B cell (primary cell): ENCODE measurements at regions not wholly inside any gene's neighbourhood (a gene's known extent, or its start where the extent isn't known, plus 50 kb on each side); places are given as distances from the start of the nearest gene placed in this dataset.

Experiments
- ATAC-seq: fragments of 200-7000 bp; cut with Tn5 transposase; one replicate; pipeline ENCODE4 v1.10.0; 2021; ENCODE audit warnings: low read depth, mild to moderate bottlenecking, moderate number of reproducible peaks, moderate library complexity
- CTCF ChIA-PET: fragments of 350-600 bp; sonication (Branson Sonifier 250); formaldehyde crosslinking; loops from one replicate; lab custom pipeline; 2021; ENCODE audit warnings: antibody characterized with exemption, inconsistent platforms; lab: Charles Lee
- POLR2A ChIA-PET: fragments of 350-600 bp; sonication (Branson Sonifier 250); formaldehyde crosslinking; loops from one replicate; lab custom pipeline; 2021; ENCODE audit warnings: antibody characterized with exemption; lab: Charles Lee
- DNase-seq: peaks from one replicate; pipeline ENCODE4 v3.0.0; 2013
- H2AFZ ChIP-seq: 2 replicates; pipeline ENCODE4 v1.6.1; 2012; ENCODE audit warnings: mild to moderate bottlenecking, low read depth, low read length; ENCODE audit not compliant: insufficient read depth, poor library complexity, severe bottlenecking
- H3K27ac ChIP-seq, 2 donors: 1 replicate in 1 of 2; 2 replicates in 1 of 2; pipeline ENCODE4 v1.5.1; 2012 to 2013; ENCODE audit warnings: low read length in 2 of 2, mild to moderate bottlenecking in 2 of 2, moderate library complexity in 1 of 2
- H3K27me3 ChIP-seq, 4 experiments: fragments of 200-600 bp in 1 of 4; sonication (generic) in 1 of 4; replicated peaks in 1 of 4; 1 replicate in 2 of 4; 2 replicates in 2 of 4; pipeline versions ENCODE4 v1.6.1 to v1.7.0; 2013 to 2016; ENCODE audit warnings: low read length in 3 of 4, mild to moderate bottlenecking in 2 of 4, mixed read lengths in 1 of 4, moderate library complexity in 1 of 4; ENCODE audit not compliant: insufficient read depth in 4 of 4, control insufficient read depth in 3 of 4; ENCODE audit errors: control extremely low read depth in 1 of 4
- H3K36me3 ChIP-seq, 2 experiments: replicated peaks in 1 of 2; 1 replicate in 1 of 2; 2 replicates in 1 of 2; pipeline versions ENCODE4 v1.6.1 to v1.7.1; 2013; ENCODE audit warnings: low read length in 1 of 2; ENCODE audit not compliant: insufficient read depth in 2 of 2, control insufficient read depth in 1 of 2; ENCODE audit errors: control extremely low read depth in 1 of 2, extremely low read depth in 1 of 2
- H3K4me1 ChIP-seq, 2 donors: fragments of 200-600 bp in 1 of 2; sonication (generic) in 1 of 2; 1 replicate in 1 of 2; 2 replicates in 1 of 2; pipeline versions ENCODE4 v1.5.1 to v1.6.1; 2013 to 2017; ENCODE audit warnings: low read length in 2 of 2; ENCODE audit not compliant: control insufficient read depth in 2 of 2, insufficient read depth in 2 of 2
- H3K4me2 ChIP-seq: replicated peaks from 2 replicates; pipeline ENCODE3; 2012; ENCODE audit warnings: mild to moderate bottlenecking, low read depth, low read length; ENCODE audit not compliant: poor library complexity, severe bottlenecking
- H3K4me3 ChIP-seq, 5 experiments: fragments of 200-600 bp in 1 of 5; sonication (generic) in 1 of 5; 1 replicate in 3 of 5; 2 replicates in 2 of 5; pipeline versions ENCODE4 v1.5.1 to v1.7.0; 2011 to 2016; ENCODE audit warnings: low read length in 4 of 5, mild to moderate bottlenecking in 4 of 5, low read depth in 2 of 5, control low read depth in 1 of 5, moderate library complexity in 1 of 5; ENCODE audit not compliant: insufficient read depth in 1 of 5; ENCODE audit errors: control extremely low read depth in 1 of 5, extremely low read depth in 1 of 5
- H3K79me2 ChIP-seq: fragments of 200-600 bp; sonication (generic); one replicate; pipeline ENCODE4 v1.6.0; 2016; ENCODE audit warnings: low read length; ENCODE audit not compliant: control insufficient read depth, insufficient read depth
- H3K9ac ChIP-seq: fragments of 200-600 bp; sonication (generic); 2 replicates; pipeline ENCODE4 v1.6.1; 2017; ENCODE audit warnings: mild to moderate bottlenecking, low read length, moderate library complexity
- H3K9me3 ChIP-seq, 3 donors: one replicate each; pipeline versions ENCODE4 v1.6.1 to v1.7.1; 2013; ENCODE audit warnings: low read length in 2 of 3; ENCODE audit not compliant: control insufficient read depth in 2 of 3, insufficient read depth in 1 of 3; ENCODE audit errors: control extremely low read depth in 1 of 3
- H4K20me1 ChIP-seq: 2 replicates; pipeline ENCODE4 v1.6.0; 2012; ENCODE audit warnings: mild to moderate bottlenecking, low read length; ENCODE audit not compliant: insufficient read depth, control insufficient read depth, poor library complexity, severe bottlenecking
- H3K27ac Mint-ChIP-seq: one replicate; pipeline ENCODE4 v1.8.0; 2021; ENCODE audit warnings: mixed read lengths
- H3K27me3 Mint-ChIP-seq: one replicate; pipeline ENCODE4 v1.8.0; 2021; ENCODE audit warnings: mixed read lengths
- H3K4me1 Mint-ChIP-seq: one replicate; pipeline ENCODE4 v1.8.0; 2021; ENCODE audit warnings: mixed read lengths
- H3K4me3 Mint-ChIP-seq: one replicate; pipeline ENCODE4 v1.8.0; 2021; ENCODE audit warnings: mixed read lengths
- H3K9me3 Mint-ChIP-seq: one replicate; pipeline ENCODE4 v1.8.0; 2022; ENCODE audit warnings: mixed read lengths; ENCODE audit not compliant: insufficient read depth
- EZH2 ChIP-seq: IDR thresholded peaks from 2 replicates; pipeline ENCODE4 v1.6.1; 2012; ENCODE audit warnings: borderline replicate concordance, low read depth, mild to moderate bottlenecking, moderate library complexity, low read length; ENCODE audit not compliant: insufficient read depth, poor library complexity, severe bottlenecking
- WGBS: methylation state at CpG from one replicate; pipeline ENCODE4 v1.1.5; 2013; ENCODE audit warnings: missing lambda C conversion rate; ENCODE audit not compliant: insufficient coverage; 5-methylcytosine and 5-hydroxymethylcytosine counted together
- intact Hi-C: fragments of 100-400 bp; cut with micrococcal nuclease; formaldehyde crosslinking; loops from one replicate; pipeline ENCODE4 v1.10.0; 2022
- TF ChIP-seq, protein P1 (sequence below): fragments of 200-600 bp; IDR thresholded peaks from one replicate; pipeline ENCODE4 v1.8.0; 2022; ENCODE audit warnings: antibody characterized with exemption, mild to moderate bottlenecking

GRCh38 chr4:141395919-141396318, 175.2 kb downstream of the ZNF330 start:
- Histone ChIP-seq H3K27me3 (no peaks in the 10 kb centered on the region), H3K9ac (no peak overlapping the region), H3K4me3 (no peak overlapping the region), H3K27ac (no peak overlapping the region), H2AFZ (no peak overlapping the region), H3K79me2 (no peaks in the 10 kb centered on the region), H3K9me3 (no peaks in the 10 kb centered on the region), H3K4me2 (no peak overlapping the region), H3K36me3 (no peaks in the 10 kb centered on the region), H3K4me1 (no peaks in the 10 kb centered on the region), H4K20me1 (no peaks in the 10 kb centered on the region)
- no peak for ATAC-seq
- Mint-ChIP-seq H3K4me3 (no peak overlapping the region), H3K9me3 (no peaks in the 10 kb centered on the region), H3K27ac (no peak overlapping the region), H3K4me1 (no peaks in the 10 kb centered on the region), H3K27me3 (no peaks in the 10 kb centered on the region)
- POLR2A ChIA-PET = no interaction called here
- CTCF ChIA-PET = no interaction called here
- TF ChIP-seq EZH2 = no peak
- TF ChIP-seq, protein P1, sequence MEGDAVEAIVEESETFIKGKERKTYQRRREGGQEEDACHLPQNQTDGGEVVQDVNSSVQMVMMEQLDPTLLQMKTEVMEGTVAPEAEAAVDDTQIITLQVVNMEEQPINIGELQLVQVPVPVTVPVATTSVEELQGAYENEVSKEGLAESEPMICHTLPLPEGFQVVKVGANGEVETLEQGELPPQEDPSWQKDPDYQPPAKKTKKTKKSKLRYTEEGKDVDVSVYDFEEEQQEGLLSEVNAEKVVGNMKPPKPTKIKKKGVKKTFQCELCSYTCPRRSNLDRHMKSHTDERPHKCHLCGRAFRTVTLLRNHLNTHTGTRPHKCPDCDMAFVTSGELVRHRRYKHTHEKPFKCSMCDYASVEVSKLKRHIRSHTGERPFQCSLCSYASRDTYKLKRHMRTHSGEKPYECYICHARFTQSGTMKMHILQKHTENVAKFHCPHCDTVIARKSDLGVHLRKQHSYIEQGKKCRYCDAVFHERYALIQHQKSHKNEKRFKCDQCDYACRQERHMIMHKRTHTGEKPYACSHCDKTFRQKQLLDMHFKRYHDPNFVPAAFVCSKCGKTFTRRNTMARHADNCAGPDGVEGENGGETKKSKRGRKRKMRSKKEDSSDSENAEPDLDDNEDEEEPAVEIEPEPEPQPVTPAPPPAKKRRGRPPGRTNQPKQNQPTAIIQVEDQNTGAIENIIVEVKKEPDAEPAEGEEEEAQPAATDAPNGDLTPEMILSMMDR = no peak
- DNase-seq = no peak
- intact Hi-C loops = no loop called here
- WGBS = 98% methylated on average over 4 of the region's 5 CpGs

DNA sequence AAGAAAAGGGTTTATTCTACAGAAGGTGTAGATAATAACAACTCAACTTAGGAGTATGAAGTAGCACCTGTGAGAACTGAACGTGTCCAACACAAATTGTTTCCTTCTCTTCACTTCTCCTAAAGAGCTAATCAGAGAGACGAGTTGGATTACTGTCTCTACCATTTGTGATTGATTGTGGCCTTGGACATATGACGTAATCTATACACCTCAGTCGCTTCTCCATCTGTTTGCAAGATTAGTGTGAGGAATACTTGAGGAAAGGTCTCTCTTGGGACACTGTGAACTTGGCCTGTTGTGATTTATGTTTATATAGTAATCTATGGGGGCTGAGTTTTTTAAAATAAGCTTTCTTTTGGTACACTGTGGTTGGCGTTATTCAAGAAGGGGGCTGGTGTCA, 182.0 kb downstream of the ZNF330 start:
- Histone ChIP-seq H3K27me3 (no peaks in the 10 kb centered on the region), H4K20me1 (no peaks in the 10 kb centered on the region), H3K4me1 (no peaks in the 10 kb centered on the region), H3K9me3 (no peaks in the 10 kb centered on the region), H3K4me2 (no peak overlapping the region), H2AFZ (no peak overlapping the region), H3K4me3 (no peak overlapping the region), H3K27ac (no peak overlapping the region), H3K9ac (no peak overlapping the region), H3K79me2 (no peaks in the 10 kb centered on the region), H3K36me3 (no peaks in the 10 kb centered on the region)
- Mint-ChIP-seq H3K4me1 (no peaks in the 10 kb centered on the region), H3K27me3 (no peaks in the 10 kb centered on the region), H3K27ac (no peak overlapping the region), H3K4me3 (no peak overlapping the region), H3K9me3 (no peaks in the 10 kb centered on the region)
- WGBS = 97% methylated on average over 3 of the region's 5 CpGs
- DNase-seq (no peak), ATAC-seq (no peak)
- ChIA-PET CTCF (no interaction called here), POLR2A (no interaction called here)
- TF ChIP-seq, protein P1 = no peak
- TF ChIP-seq EZH2 = no peak
- intact Hi-C loops = no loop called here
